OCI-LY7 (cell line): ENCODE measurements at regions not wholly inside any gene's neighbourhood (a gene's known extent, or its start where the extent isn't known, plus 50 kb on each side); places are given as distances from the start of the nearest gene placed in this dataset.

ENCODE experiments used
- BruUV-seq: library from RNA; stranded (reverse); fragments of 400-500 nt; replicated peaks from 2 replicates; lab custom pipeline; 2021; lab: Mats Ljungman, UMichigan
- CTCF ChIA-PET: fragments of 300-600 bp; sonication (Branson Sonifier 250); formaldehyde crosslinking; loops from one replicate; lab custom pipeline; 2022; ENCODE audit warnings: antibody characterized with exemption; ENCODE audit not compliant: unreplicated experiment; lab: Charles Lee
- POLR2A ChIA-PET: fragments of 300-600 bp; sonication (Branson Sonifier 250); formaldehyde crosslinking; loops from one replicate; lab custom pipeline; 2022; ENCODE audit warnings: antibody characterized with exemption; lab: Charles Lee
- DNase-seq: peaks from one replicate; pipeline ENCODE4 v3.0.0-alpha.2; 2015; ENCODE audit warnings: low spot score
- H2AFZ ChIP-seq: fragments of 200-600 bp; sonication (generic), shearing (Covaris generic); 2 replicates; pipeline ENCODE4 v1.6.1; 2014; ENCODE audit warnings: mild to moderate bottlenecking, antibody characterized with exemption, low read length, moderate library complexity
- H3K27ac ChIP-seq: fragments of 200-600 bp; sonication (generic); 2 replicates; pipeline ENCODE4 v1.5.1; 2014; ENCODE audit warnings: mixed run types, low read depth, mild to moderate bottlenecking, moderate library complexity, low read length, inconsistent platforms; ENCODE audit not compliant: poor library complexity, severe bottlenecking
- H3K36me3 ChIP-seq: fragments of 200-600 bp; sonication (generic); 2 replicates; pipeline ENCODE4 v1.6.1; 2014; ENCODE audit warnings: mild to moderate bottlenecking, antibody characterized with exemption, low read length, moderate library complexity, mixed read lengths; ENCODE audit not compliant: insufficient read depth
- H3K4me1 ChIP-seq: fragments of 200-600 bp; sonication (generic); 2 replicates; pipeline ENCODE4 v1.5.1; 2014; ENCODE audit warnings: mild to moderate bottlenecking, low read length; ENCODE audit not compliant: insufficient read depth, poor library complexity, severe bottlenecking
- H3K4me2 ChIP-seq: fragments of 200-600 bp; sonication (generic); 2 replicates; pipeline ENCODE4 v1.6.1; 2014; ENCODE audit warnings: mild to moderate bottlenecking, low read length
- H3K4me3 ChIP-seq: fragments of 200-600 bp; sonication (generic); 2 replicates; pipeline ENCODE4 v1.5.1; 2014; ENCODE audit warnings: mild to moderate bottlenecking, low read depth, low read length; ENCODE audit not compliant: poor library complexity, severe bottlenecking
- H3K79me2 ChIP-seq: fragments of 200-600 bp; sonication (generic); 2 replicates; pipeline ENCODE4 v1.6.1; 2016; ENCODE audit warnings: low read depth, mild to moderate bottlenecking, low read length, moderate library complexity, mixed read lengths; ENCODE audit not compliant: insufficient read depth
- H3K9me2 ChIP-seq: fragments of 200-600 bp; sonication (generic); 2 replicates; pipeline ENCODE4 v1.6.1; 2016; ENCODE audit warnings: mild to moderate bottlenecking, low read length, mixed read lengths; ENCODE audit not compliant: insufficient read depth
- H3K9me3 ChIP-seq: fragments of 200-600 bp; sonication (generic); 2 replicates; pipeline ENCODE4 v1.6.1; 2014; ENCODE audit warnings: mild to moderate bottlenecking, mixed run types, low read length, mixed read lengths
- H4K20me1 ChIP-seq: fragments of 200-600 bp; sonication (generic); 2 replicates; pipeline ENCODE4 v1.6.1; 2014; ENCODE audit warnings: mild to moderate bottlenecking, antibody characterized with exemption, low read length, moderate library complexity, mixed read lengths; ENCODE audit not compliant: insufficient read depth
- CTCF ChIP-seq: fragments of 200-600 bp; sonication (generic); conservative IDR thresholded peaks from 2 replicates; pipeline ENCODE4 v1.5.1; 2014; ENCODE audit warnings: mild to moderate bottlenecking, antibody characterized with exemption, low read length, moderate library complexity, mixed read lengths
- EZH2phosphoT487 ChIP-seq: fragments of 200-600 bp; sonication (generic); IDR thresholded peaks from 2 replicates; pipeline ENCODE4 v1.6.1; 2018; ENCODE audit warnings: low read depth, borderline replicate concordance, mild to moderate bottlenecking, mixed run types, antibody characterized with exemption, low read length, moderate library complexity, mixed read lengths
- intact Hi-C: fragments of 100-400 bp; cut with micrococcal nuclease; formaldehyde crosslinking; loops from one replicate; pipeline ENCODE4 v1.10.0; 2022; ENCODE audit not compliant: unreplicated experiment

- no peak for TF ChIP-seq CTCF
- TF ChIP-seq EZH2phosphoT487, result no peak
- ChIA-PET POLR2A (interaction anchor here (0.6 kb wide), 1 partner anchor 1104 kb away, joined by 3 read pairs; no protein-coding TSS in a partner anchor), CTCF (interaction anchor here (0.6 kb wide), 1 partner anchor 1082 kb away, joined by 3 read pairs; no protein-coding TSS in a partner anchor)
Observed at GRCh38 chr19:28471731-28472510, 741.0 kb downstream of the UQCRFS1 start.

GRCh38 chr19:28469544-28469943, 743.4 kb downstream of the UQCRFS1 start:
- BruUV-seq, result no TSS peak
- ChIA-PET CTCF (interaction anchor here (2.2 kb wide), 1 partner anchor 164 kb away, joined by 6 read pairs; no protein-coding TSS in a partner anchor), POLR2A (interaction anchor here (0.7 to 1.2 kb wide), 4 partner anchors 17 to 170 kb away, joined by 3 read pairs; no protein-coding TSS in a partner anchor)
- Histone ChIP-seq H2AFZ (no peak overlapping the region), H3K79me2 (no peaks in the 10 kb centered on the region), H3K4me2 (no peak overlapping the region), H3K27ac (no peak overlapping the region), H4K20me1 (no peaks in the 10 kb centered on the region), H3K9me2 (no peaks in the 10 kb centered on the region), H3K4me1 (peaks cover 25% of the 10 kb centered on the region), H3K4me3 (no peak overlapping the region), H3K36me3 (no peaks in the 10 kb centered on the region), H3K9me3 (no peaks in the 10 kb centered on the region)
- intact Hi-C loops, result loop anchor here (5.0 to 10.0 kb wide), 2 partner anchors 225 to 408 kb away; no protein-coding TSS in a partner anchor
- TF ChIP-seq EZH2phosphoT487, result no peak
- no peak for TF ChIP-seq CTCF
- no peak for DNase-seq

More at GRCh38 chr19:28471731-28472510, 741.0 kb downstream of the UQCRFS1 start:
- BruUV-seq, result no TSS peak
- H3K4me3 ChIP-seq, result no peak overlapping the region
- no peaks in the 10 kb centered on the region for H3K36me3 ChIP-seq
- DNase-seq, result no peak
- intact Hi-C loops, result no loop called here
- H3K79me2 ChIP-seq, result no peaks in the 10 kb centered on the region
- H3K9me3 ChIP-seq, result no peaks in the 10 kb centered on the region
- H3K9me2 ChIP-seq, result no peaks in the 10 kb centered on the region
- H3K27ac ChIP-seq, result no peak overlapping the region
- no peak overlapping the region for H3K4me2 ChIP-seq
- peaks cover 14% of the 10 kb centered on the region for H3K4me1 ChIP-seq
- no peaks in the 10 kb centered on the region for H4K20me1 ChIP-seq
- H2AFZ ChIP-seq, result no peak overlapping the region
